HG03469 (cell line): ENCODE measurements at regions not wholly inside any gene's neighbourhood (a gene's known extent, or its start where the extent isn't known, plus 50 kb on each side); places are given as distances from the start of the nearest gene placed in this dataset.

Experiments
- ATAC-seq: cut with Tn5 transposase; IDR thresholded peaks from one replicate; pipeline ENCODE4 v1.9.1; 2021; ENCODE audit warnings: mild to moderate bottlenecking, moderate library complexity, moderate number of reproducible peaks; ENCODE audit not compliant: unreplicated experiment

DNA sequence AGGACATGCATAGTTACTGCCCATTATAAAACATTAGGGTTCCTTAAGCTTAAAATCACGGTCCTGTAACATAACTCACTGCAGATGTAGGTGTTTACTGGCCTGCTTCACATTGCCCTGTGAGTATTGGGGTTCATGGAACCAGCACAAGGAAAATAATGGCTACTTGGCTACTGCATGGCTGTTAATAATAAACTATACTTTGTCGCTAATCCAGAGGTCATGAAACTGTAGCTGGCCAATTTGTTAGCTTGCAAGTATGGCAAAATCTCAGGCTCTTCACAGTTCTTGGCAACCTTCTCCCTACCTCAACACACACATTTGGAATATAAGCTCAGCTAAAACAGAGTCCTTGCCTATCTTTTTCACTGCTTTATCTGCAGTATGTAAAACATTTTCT, 274.0 kb upstream of the NR5A2 start:
- ATAC-seq, result no peak

DNA sequence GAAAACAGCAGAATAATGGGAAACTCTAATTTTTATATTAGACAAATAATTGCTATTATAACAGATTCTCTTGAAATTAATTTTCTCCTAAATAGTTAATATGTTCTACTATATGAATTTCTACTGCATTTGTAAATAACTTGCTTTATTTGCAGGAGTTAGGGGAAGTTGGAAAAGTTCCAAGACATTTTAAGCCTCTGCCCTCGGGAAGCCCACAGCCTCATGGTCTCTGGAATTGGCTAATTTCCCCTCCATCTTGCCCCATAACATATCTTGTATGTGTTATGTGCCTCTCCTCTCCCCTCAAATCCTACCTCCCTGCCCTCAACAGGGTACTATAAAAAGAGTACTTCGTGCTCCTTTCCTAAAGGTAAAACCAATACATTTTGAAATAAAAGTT, 271.4 kb upstream of the NR5A2 start:
- ATAC-seq, result no peak

GRCh38 chr1:199758626-199759255, 268.8 kb upstream of the NR5A2 start:
- ATAC-seq, result no peak

GRCh38 chr1:199759268-199759730, 268.2 kb upstream of the NR5A2 start:
- ATAC-seq, result no peak

DNA sequence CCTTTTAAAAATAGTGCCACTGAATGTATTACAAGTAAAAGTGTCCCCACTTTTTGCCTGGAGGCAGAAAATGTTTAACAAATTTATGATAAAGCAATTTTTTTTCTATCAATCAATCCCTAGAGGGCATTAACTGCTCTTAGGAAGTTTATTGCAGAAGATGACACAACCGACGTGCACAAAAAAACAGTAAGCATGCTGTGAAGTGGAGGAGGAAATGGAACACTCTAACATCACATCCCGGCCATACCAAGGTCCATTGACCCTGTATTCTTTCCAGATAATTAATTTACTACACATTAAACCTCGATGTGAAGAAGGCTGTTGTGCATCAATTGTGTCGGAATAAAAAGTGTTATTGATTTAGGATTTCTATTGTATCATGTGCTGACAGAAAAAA, 264.9 kb upstream of the NR5A2 start:
- ATAC-seq, result no peak

GRCh38 chr1:199766218-199766792, 261.2 kb upstream of the NR5A2 start:
- no peak for ATAC-seq

- ATAC-seq, result no peak
Measured at GRCh38 chr1:199767700-199768099, 259.8 kb upstream of the NR5A2 start.

DNA sequence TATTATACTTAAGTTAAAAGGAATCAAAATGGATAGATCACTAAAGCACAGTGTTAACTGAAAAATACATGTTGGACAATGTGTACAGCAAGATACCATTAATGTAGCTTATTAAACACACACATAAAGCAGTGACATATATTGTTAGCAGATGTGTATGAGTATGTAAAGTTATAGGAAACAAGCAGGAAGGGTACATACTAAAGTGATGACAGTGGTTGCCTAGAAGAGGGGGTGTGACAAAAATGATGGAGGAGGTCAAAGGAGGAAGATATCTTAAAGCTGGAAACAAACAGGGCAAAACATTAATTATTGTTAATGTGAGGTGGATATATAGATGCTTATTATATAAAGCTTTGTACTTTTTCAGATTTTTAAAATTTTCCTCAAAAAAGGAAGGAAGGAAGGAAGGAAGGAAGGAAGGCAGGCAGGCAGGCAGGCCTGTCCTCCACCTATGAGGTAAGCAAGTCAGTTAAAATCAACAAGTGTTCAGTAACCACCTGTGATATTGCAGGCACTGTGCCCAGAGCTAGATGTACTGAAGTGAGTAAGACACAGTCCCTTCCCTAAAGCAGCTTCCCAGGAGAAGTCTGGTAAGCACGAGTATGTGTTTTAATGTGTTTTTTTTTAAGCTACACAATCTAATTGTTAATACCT, 252.9 kb upstream of the NR5A2 start:
- ATAC-seq, result no peak

- ATAC-seq, result no peak
Measured at GRCh38 chr1:199776768-199777497, 250.6 kb upstream of the NR5A2 start.

- no peak for ATAC-seq
Measured at GRCh38 chr1:199778324-199778955, 249.1 kb upstream of the NR5A2 start.

- no peak for ATAC-seq
Measured at GRCh38 chr1:199780091-199780490, 247.4 kb upstream of the NR5A2 start.

- ATAC-seq, result no peak
Measured at GRCh38 chr1:199780948-199781670, 246.4 kb upstream of the NR5A2 start.

DNA sequence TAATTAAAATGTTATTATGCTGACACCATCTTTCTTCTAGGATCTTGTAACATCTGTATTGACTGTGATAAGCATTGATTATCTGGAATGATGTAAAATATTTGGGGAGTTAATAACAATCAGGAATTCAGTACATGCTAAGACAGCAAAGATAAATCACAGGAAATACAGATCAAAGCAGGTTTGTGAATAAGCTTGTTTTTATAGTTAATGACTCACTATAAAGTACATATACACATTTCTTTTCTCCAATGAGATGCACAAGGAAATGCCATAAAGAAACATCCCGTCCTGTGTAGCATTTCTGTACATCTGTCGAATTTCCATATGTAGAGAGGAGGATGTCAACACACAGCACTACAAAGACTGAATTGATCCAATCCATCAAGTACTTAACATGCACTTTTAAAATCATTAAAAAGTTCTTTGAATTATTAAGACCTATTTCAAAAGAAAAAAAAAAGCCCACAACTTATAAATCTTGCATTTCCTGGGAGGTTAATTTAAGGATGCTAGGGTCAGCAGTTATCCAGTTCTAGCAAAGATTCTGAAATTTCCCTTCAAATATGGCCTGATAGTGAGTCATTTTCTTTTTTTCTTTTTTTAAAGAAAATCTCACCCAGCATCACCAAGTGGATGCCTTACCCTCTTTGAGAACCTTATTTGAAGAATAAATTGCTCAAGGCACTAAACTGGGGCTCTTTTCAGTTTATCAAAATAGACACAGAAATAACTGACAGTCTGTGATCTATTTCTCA, 243.2 kb upstream of the NR5A2 start:
- no peak for ATAC-seq

GRCh38 chr1:199786695-199787094, 240.8 kb upstream of the NR5A2 start:
- ATAC-seq, result no peak

DNA sequence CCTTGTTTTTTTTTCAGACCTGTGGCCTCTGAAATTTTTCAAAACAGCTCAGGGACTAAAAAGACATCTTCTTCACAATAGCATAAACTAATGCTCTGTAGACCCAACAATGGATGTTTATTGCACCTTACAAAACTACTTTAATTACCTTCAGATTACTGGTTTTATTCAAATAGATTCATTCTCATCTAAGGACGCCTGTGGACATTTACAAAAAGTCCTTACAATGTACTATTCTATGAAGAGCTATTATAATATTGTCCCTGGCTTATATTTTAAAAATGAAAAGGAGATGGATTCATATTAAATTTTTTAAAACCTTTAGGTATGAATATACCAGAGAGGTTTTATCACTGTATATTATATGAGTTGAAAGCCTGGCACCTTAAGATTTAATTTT, 238.4 kb upstream of the NR5A2 start:
- no peak for ATAC-seq

GRCh38 chr1:199791495-199791894, 236.0 kb upstream of the NR5A2 start:
- ATAC-seq, result no peak

DNA sequence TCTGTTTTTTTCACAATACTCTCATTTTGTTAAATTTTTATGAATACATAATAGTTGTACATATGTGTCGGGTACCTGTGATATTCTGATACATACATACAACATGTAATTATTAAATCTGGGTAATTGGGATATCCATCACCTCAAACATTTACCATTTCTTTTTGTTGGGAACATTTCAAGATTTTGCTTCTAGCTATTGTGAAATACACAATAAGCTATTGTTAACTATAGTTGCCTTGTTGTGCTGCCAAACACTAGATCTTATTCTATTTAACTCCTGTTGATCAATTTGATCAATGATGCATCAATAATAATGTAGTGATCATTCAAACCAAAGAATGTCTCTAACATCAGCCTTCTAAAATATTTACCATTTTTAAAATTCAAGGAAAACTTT, 234.6 kb upstream of the NR5A2 start:
- no peak for ATAC-seq

DNA sequence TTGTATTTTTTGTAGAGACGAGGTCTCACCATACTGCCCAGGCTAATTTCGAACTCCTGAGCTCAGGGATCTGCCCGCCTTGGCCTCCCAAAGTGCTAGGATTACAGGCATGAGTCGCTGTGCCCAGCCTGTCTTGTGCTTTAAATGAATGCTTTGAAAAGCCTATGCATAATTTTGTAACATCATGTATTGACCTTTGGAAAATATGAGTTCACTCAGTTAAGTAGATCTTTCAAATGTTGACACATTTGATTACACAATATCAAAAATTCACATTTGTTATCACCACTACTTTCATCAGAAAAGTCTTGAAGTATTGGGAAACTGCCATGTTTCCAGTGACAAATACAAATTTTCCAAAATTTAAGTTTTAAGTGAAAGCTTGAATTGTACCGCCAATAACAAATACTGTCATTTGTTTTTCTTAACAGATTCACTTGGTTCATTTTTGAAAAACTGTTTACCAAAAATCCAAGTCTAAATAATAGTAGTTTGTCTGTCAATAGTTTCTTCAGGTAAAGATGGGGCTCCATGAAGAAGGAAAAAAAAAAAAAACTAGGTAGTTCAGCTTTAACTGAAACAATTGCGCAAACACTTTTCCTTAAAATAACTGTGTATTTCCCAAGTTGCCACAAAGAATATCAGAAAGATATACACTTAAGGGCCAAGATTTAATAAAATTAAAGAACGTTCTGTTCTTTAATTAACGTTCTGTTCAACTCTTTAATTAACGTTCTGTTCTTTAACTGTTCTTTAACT, 233.2 kb upstream of the NR5A2 start:
- ATAC-seq, result no peak

DNA sequence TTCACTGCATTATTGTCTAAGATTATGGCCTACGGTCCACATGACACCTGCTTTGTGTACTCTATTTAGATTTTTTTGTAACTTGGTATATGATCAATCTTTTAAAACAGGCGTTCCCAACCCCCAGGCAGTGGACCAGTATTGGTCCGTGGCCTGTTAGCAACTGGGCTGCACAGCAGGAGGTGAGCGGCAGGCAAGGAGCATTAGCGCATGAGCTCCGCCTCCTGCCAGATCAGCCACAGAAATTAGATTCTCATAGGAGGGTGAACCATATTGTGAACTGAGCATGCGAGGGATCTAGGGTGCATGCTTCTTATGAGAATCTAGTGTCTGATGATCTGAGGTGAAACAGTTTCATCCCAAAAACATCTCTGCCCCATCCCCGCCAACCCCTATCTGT, 228.4 kb upstream of the NR5A2 start:
- ATAC-seq, result no peak
